IMR-90 (cell line): ENCODE measurements at regions not wholly inside any gene's neighbourhood (a gene's known extent, or its start where the extent isn't known, plus 50 kb on each side); places are given as distances from the start of the nearest gene placed in this dataset.

Experiments
- ATAC-seq: fragments of 200-7000 bp; cut with Tn5 transposase; 2 replicates; pipeline ENCODE4 v1.9.1; 2020; ENCODE audit warnings: low read depth, mild to moderate bottlenecking, moderate library complexity
- BruUV-seq: library from RNA; stranded (reverse); fragments of 400-500 nt; replicated peaks from 2 replicates; lab custom pipeline; 2021; lab: Mats Ljungman, UMichigan
- CTCF ChIA-PET: fragments of 300-600 bp; formaldehyde crosslinking; extraction: SDS; loops from one replicate; lab custom pipeline; 2021; ENCODE audit warnings: antibody characterized with exemption; lab: Yijun Ruan, JAX
- POLR2A ChIA-PET: fragments of 300-600 bp; sonication (Branson Sonifier 250); formaldehyde crosslinking; loops from one replicate; lab custom pipeline; 2022; ENCODE audit warnings: antibody characterized with exemption; ENCODE audit not compliant: unreplicated experiment; lab: Charles Lee
- DNase-seq: peaks from one replicate; pipeline ENCODE4 v3.0.0; 2013
- H2AFZ ChIP-seq: replicated peaks from 2 replicates; pipeline ENCODE3; 2013; ENCODE audit warnings: low read length, mild to moderate bottlenecking; ENCODE audit not compliant: poor library complexity
- H2AK5ac ChIP-seq: 2 replicates; pipeline ENCODE4 v1.6.1; 2013; ENCODE audit warnings: low read depth, low read length, inconsistent platforms
- H2AK9ac ChIP-seq: replicated peaks from 2 replicates; pipeline ENCODE3; 2013; ENCODE audit warnings: mild to moderate bottlenecking, low read depth, low read length, moderate library complexity; ENCODE audit not compliant: poor library complexity
- H2BK120ac ChIP-seq: 2 replicates; pipeline ENCODE4 v1.6.1; 2013; ENCODE audit warnings: low read depth, low read length, inconsistent platforms
- H2BK15ac ChIP-seq: 3 replicates; pipeline ENCODE4 v1.6.1; 2013; ENCODE audit warnings: low read depth, low read length, inconsistent platforms
- H2BK20ac ChIP-seq: 2 replicates; pipeline ENCODE4 v1.6.1; 2013; ENCODE audit warnings: low read depth, mild to moderate bottlenecking, inconsistent platforms, low read length, moderate library complexity
- H2BK5ac ChIP-seq: 2 replicates; pipeline ENCODE4 v1.6.1; 2013; ENCODE audit warnings: mild to moderate bottlenecking, low read depth, low read length, inconsistent platforms; ENCODE audit not compliant: poor library complexity, severe bottlenecking
- H3K14ac ChIP-seq: replicated peaks from 2 replicates; pipeline ENCODE4 v1.6.1; 2013; ENCODE audit warnings: low read depth, low read length, inconsistent platforms
- H3K18ac ChIP-seq: 2 replicates; pipeline ENCODE4 v1.6.1; 2013; ENCODE audit warnings: low read depth, low read length, control low read depth
- H3K23ac ChIP-seq: 2 replicates; pipeline ENCODE4 v1.6.1; 2013; ENCODE audit warnings: low read depth, low read length, inconsistent platforms
- H3K27ac ChIP-seq: 2 replicates; pipeline ENCODE4 v1.5.1; 2013; ENCODE audit warnings: mild to moderate bottlenecking, control low read depth, low read length; ENCODE audit not compliant: insufficient read depth
- H3K27me3 ChIP-seq: 2 replicates; pipeline ENCODE4 v1.6.1; 2013; ENCODE audit warnings: low read length; ENCODE audit not compliant: control insufficient read depth, insufficient read depth
- H3K36me3 ChIP-seq: 2 replicates; pipeline ENCODE4 v1.6.1; 2013; ENCODE audit warnings: low read length, mixed read lengths; ENCODE audit not compliant: control insufficient read depth, insufficient read depth
- H3K4ac ChIP-seq: 2 replicates; pipeline ENCODE4 v1.6.1; 2013; ENCODE audit warnings: low read depth, low read length, inconsistent platforms
- H3K4me1 ChIP-seq: 2 replicates; pipeline ENCODE4 v1.6.1; 2013; ENCODE audit warnings: low read length, mixed read lengths; ENCODE audit not compliant: control insufficient read depth, insufficient read depth
- H3K4me2 ChIP-seq: 2 replicates; pipeline ENCODE4 v1.6.1; 2013; ENCODE audit warnings: low read depth, mild to moderate bottlenecking, control low read depth, low read length, moderate library complexity
- H3K4me3 ChIP-seq: 2 replicates; pipeline ENCODE4 v1.5.1; 2013; ENCODE audit warnings: low read depth, mild to moderate bottlenecking, control low read depth, low read length, moderate library complexity; ENCODE audit not compliant: insufficient read depth
- H3K56ac ChIP-seq: 2 replicates; pipeline ENCODE4 v1.6.1; 2013; ENCODE audit warnings: low read length, inconsistent platforms; ENCODE audit not compliant: insufficient read depth; ENCODE audit errors: extremely low read depth
- H3K79me1 ChIP-seq, 2 experiments: 2 replicates each; pipeline ENCODE4 v1.6.1; 2013; ENCODE audit warnings: low read length in 2 of 2, inconsistent platforms in 1 of 2, low read depth in 1 of 2
- H3K9ac ChIP-seq: 2 replicates; pipeline ENCODE4 v1.6.1; 2013; ENCODE audit warnings: low read depth, low read length, control low read depth
- H3K9me1 ChIP-seq: 2 replicates; pipeline ENCODE4 v1.6.1; 2013; ENCODE audit warnings: low read length, inconsistent platforms; ENCODE audit not compliant: insufficient read depth
- H3K9me3 ChIP-seq: 2 replicates; pipeline ENCODE4 v1.6.1; 2013; ENCODE audit warnings: low read length; ENCODE audit not compliant: control insufficient read depth, insufficient read depth
- H4K20me1 ChIP-seq: 2 replicates; pipeline ENCODE4 v1.6.1; 2013; ENCODE audit warnings: low read length, inconsistent platforms; ENCODE audit not compliant: insufficient read depth
- H4K5ac ChIP-seq: 2 replicates; pipeline ENCODE4 v1.6.1; 2013; ENCODE audit warnings: mild to moderate bottlenecking, low read depth, low read length, control low read depth
- H4K8ac ChIP-seq, 2 experiments: 2 replicates each; pipeline ENCODE4 v1.6.1; 2013; ENCODE audit warnings: low read depth in 2 of 2, low read length in 2 of 2, control low read depth in 1 of 2, inconsistent platforms in 1 of 2
- H4K91ac ChIP-seq: 2 replicates; pipeline ENCODE4 v1.6.1; 2013; ENCODE audit warnings: low read depth, low read length, inconsistent platforms; ENCODE audit not compliant: insufficient read depth
- CEBPB ChIP-seq: IDR thresholded peaks from 2 replicates; pipeline ENCODE4 v1.6.1; 2012; ENCODE audit warnings: low read depth, low read length, improper control_type of control experiment
- RFX5 ChIP-seq: IDR thresholded peaks from 2 replicates; pipeline ENCODE4 v1.8.0; 2012; ENCODE audit warnings: low read depth, mild to moderate bottlenecking, low read length, moderate library complexity
- dilution Hi-C: fragments of 300-500 bp; cut with HindIII; formaldehyde crosslinking; loops from one replicate; pipeline ENCODE4 v1.14.3; 2018; ENCODE audit warnings: low sequenced_read_pairs; ENCODE audit not compliant: unreplicated experiment
- in situ Hi-C: fragments of 300-500 bp; cut with MboI; formaldehyde crosslinking; loops from 3 replicates; pipeline ENCODE4 v1.14.3; 2019; ENCODE audit warnings: low sequenced_read_pairs, inconsistent platforms, mixed read lengths
- intact Hi-C: fragments of 100-400 bp; cut with micrococcal nuclease; formaldehyde crosslinking; loops from 2 replicates; pipeline ENCODE4 v1.10.0; 2022

- Histone ChIP-seq H3K56ac (no peak overlapping the region), H3K36me3 (no peaks in the 10 kb centered on the region), H3K4me3 (no peak overlapping the region), H2AK9ac (no peak overlapping the region), H3K23ac (no peak overlapping the region), H2BK120ac (no peak overlapping the region), H3K9me1 (no peaks in the 10 kb centered on the region), H2AFZ (no peak overlapping the region), H3K27ac (no peak overlapping the region), H4K91ac (no peak overlapping the region), H3K9ac (no peak overlapping the region), H3K14ac (no peak overlapping the region), H3K4ac (no peak overlapping the region), H2BK5ac (no peak overlapping the region), H3K4me1 (no peaks in the 10 kb centered on the region), H3K79me1 (no peaks in the 10 kb centered on the region), H3K4me2 (no peak overlapping the region), H2AK5ac (no peak overlapping the region), H4K5ac (no peak overlapping the region), H3K9me3 (peaks cover 15% of the 10 kb centered on the region), H4K8ac (no peak overlapping the region), H3K27me3 (no peaks in the 10 kb centered on the region), H2BK15ac (no peak overlapping the region), H2BK20ac (no peak overlapping the region), H3K18ac (no peak overlapping the region), H4K20me1 (no peaks in the 10 kb centered on the region)
- POLR2A ChIA-PET, result no interaction called here
- BruUV-seq, result no TSS peak
- no peak for ATAC-seq
- in situ Hi-C loops, result no loop called here
- intact Hi-C loops, result no loop called here
- DNase-seq, result no peak
- CTCF ChIA-PET, result no interaction called here
- dilution Hi-C loops, result no loop called here
- peak; percentile 60 for TF ChIP-seq CEBPB
- no peak for TF ChIP-seq RFX5
These were observed 241.4 kb upstream of the MEX3C start for GRCh38 chr18:51438797-51439350.
